B cell (primary cell): ENCODE measurements at regions not wholly inside any gene's neighbourhood (a gene's known extent, or its start where the extent isn't known, plus 50 kb on each side); places are given as distances from the start of the nearest gene placed in this dataset.

ENCODE experiments used
- CTCF ChIP-seq: fragments of 200-600 bp; IDR thresholded peaks from one replicate; pipeline ENCODE4 v1.8.0; 2022; ENCODE audit warnings: antibody characterized with exemption, mild to moderate bottlenecking
- EZH2 ChIP-seq: IDR thresholded peaks from 2 replicates; pipeline ENCODE4 v1.6.1; 2012; ENCODE audit warnings: borderline replicate concordance, low read depth, mild to moderate bottlenecking, moderate library complexity, low read length; ENCODE audit not compliant: insufficient read depth, poor library complexity, severe bottlenecking

GRCh38 chr7:135858379-135858778 lies 109.8 kb upstream of the FAM180A start:
- no peak for TF ChIP-seq CTCF
- TF ChIP-seq EZH2, result no peak
